ENCODE measurements at regions not wholly inside any gene's neighbourhood (a gene's known extent, or its start where the extent isn't known, plus 50 kb on each side); places are given as distances from the start of the nearest gene placed in this dataset.

DNA sequence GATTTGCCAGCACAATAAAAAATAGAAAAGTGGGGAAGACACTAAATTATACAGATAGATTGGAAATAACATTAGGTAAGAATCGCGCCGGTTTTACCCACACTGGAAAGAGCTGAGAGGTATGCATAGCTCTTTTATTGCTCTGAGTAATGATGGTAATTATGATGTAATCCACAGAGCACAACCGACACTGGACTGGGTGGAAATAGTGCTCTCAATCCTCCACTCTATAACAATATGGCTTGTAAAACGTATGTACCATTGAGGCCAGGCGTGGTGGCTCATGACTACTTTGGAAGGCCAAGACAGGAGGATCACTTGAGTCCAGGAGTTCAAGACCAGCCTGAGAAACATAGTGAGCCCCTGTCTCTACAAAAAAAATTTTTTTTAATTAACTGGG lies 104.3 kb upstream of the RAPGEF2 start:
- no peaks in the 10 kb centered on the region for H3K36me3 ChIP-seq (ENCODE audit: insufficient read depth, low read length)
- Mint-ChIP-seq H3K4me1 (ENCODE audit: low read depth) (no peaks in the 10 kb centered on the region), H3K27me3 (peaks cover 5% of the 10 kb centered on the region), H3K9me3 (no peaks in the 10 kb centered on the region), H3K27ac (no peak overlapping the region), H3K4me3 (no peak overlapping the region), H3K36me3 (ENCODE audit: low read depth) (no peaks in the 10 kb centered on the region)
- H3K4me1 ChIP-seq (ENCODE audit: insufficient read depth, low read length) = no peaks in the 10 kb centered on the region
- TF ChIP-seq, protein P1, sequence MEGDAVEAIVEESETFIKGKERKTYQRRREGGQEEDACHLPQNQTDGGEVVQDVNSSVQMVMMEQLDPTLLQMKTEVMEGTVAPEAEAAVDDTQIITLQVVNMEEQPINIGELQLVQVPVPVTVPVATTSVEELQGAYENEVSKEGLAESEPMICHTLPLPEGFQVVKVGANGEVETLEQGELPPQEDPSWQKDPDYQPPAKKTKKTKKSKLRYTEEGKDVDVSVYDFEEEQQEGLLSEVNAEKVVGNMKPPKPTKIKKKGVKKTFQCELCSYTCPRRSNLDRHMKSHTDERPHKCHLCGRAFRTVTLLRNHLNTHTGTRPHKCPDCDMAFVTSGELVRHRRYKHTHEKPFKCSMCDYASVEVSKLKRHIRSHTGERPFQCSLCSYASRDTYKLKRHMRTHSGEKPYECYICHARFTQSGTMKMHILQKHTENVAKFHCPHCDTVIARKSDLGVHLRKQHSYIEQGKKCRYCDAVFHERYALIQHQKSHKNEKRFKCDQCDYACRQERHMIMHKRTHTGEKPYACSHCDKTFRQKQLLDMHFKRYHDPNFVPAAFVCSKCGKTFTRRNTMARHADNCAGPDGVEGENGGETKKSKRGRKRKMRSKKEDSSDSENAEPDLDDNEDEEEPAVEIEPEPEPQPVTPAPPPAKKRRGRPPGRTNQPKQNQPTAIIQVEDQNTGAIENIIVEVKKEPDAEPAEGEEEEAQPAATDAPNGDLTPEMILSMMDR (IDR thresholded peaks at IDR 0.05) = no peak
- DNase-seq (no peak), ATAC-seq (ENCODE audit: poor library complexity) (no peak)
- intact Hi-C loops (cut with DNase I, micrococcal nuclease) = no loop called here
- H3K27me3 ChIP-seq (ENCODE audit: control insufficient read depth in 1 of 2, insufficient read depth in 2 of 2, low read length in 2 of 2) = no peaks in the 10 kb centered on the region
- CTCF ChIA-PET = no interaction called here
- POLR2A ChIA-PET = no interaction called here
- no peaks in the 10 kb centered on the region for H3K9me3 ChIP-seq (ENCODE audit: control insufficient read depth in 1 of 2, insufficient read depth in 1 of 2, low read length in 2 of 2)
- H3K27ac ChIP-seq (ENCODE audit: low read depth in 1 of 2, low read length in 2 of 2) = no peak overlapping the region
- no peak overlapping the region for H3K4me3 ChIP-seq (ENCODE audit: low read length)

DNA sequence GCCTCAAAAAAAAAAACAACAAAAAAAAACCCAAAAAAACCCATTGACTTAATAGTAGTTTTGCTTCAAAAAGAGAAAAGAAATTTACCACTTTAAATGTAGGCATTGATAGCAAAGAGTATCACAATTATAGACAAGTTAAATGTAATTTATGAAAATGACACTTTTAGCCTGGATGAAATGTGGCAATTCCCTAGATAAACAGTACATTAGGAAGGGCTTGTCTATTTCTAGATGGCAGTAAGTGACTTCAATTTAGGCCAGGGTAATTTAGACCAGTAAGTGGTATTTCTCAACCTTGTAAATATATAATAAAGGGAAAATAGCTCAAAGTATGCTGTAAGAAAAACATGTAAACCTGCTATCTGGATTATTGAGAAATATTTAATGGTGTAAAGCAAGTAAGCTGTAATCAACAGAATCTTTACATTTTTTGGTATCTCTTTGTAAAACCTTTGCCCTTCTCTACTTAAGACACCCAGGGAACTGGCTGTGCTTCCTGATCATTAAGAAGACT lies 103.7 kb upstream of the RAPGEF2 start:
- H3K4me3 Mint-ChIP-seq = no peak overlapping the region
- ChIA-PET CTCF (no interaction called here), POLR2A (no interaction called here)
- peaks cover 7% of the 10 kb centered on the region for H3K27me3 Mint-ChIP-seq
- DNase-seq = no peak
- Histone ChIP-seq H3K27me3 (ENCODE audit: control insufficient read depth in 1 of 2, insufficient read depth in 2 of 2, low read length in 2 of 2) (no peaks in the 10 kb centered on the region), H3K9me3 (ENCODE audit: control insufficient read depth in 1 of 2, insufficient read depth in 1 of 2, low read length in 2 of 2) (no peaks in the 10 kb centered on the region), H3K27ac (ENCODE audit: low read depth in 1 of 2, low read length in 2 of 2) (no peak overlapping the region), H3K4me3 (ENCODE audit: low read length) (no peak overlapping the region), H3K4me1 (ENCODE audit: insufficient read depth, low read length) (no peaks in the 10 kb centered on the region), H3K36me3 (ENCODE audit: insufficient read depth, low read length) (no peaks in the 10 kb centered on the region)
- TF ChIP-seq, protein P1 (IDR thresholded peaks at IDR 0.05) = no peak
- ATAC-seq (ENCODE audit: poor library complexity) = no peak
- intact Hi-C loops (cut with DNase I, micrococcal nuclease) = no loop called here
- no peaks in the 10 kb centered on the region for H3K4me1 Mint-ChIP-seq (ENCODE audit: low read depth)
- no peaks in the 10 kb centered on the region for H3K36me3 Mint-ChIP-seq (ENCODE audit: low read depth)
- H3K9me3 Mint-ChIP-seq = no peaks in the 10 kb centered on the region
- H3K27ac Mint-ChIP-seq = no peak overlapping the region

DNA sequence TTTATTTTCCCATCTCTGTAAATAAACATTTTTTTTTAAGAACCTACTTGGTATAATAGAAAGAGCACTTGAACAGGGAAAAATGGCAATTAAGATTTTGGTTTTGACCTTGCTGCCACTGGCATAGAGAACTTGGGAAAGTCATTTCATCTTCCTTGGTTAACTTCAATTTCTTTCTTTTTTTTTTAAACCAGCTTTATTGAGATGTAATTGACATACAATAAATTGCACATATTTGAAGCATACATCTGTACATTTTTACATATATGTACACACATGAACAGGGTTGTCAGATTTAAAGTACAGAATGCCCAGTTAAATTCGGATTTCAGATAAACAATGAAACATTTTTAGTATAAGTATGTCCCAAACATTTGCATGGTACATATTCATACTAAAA lies 103.0 kb upstream of the RAPGEF2 start:
- POLR2A ChIA-PET = no interaction called here
- Mint-ChIP-seq H3K4me1 (ENCODE audit: low read depth) (no peaks in the 10 kb centered on the region), H3K27ac (no peak overlapping the region), H3K4me3 (no peak overlapping the region), H3K9me3 (no peaks in the 10 kb centered on the region), H3K36me3 (ENCODE audit: low read depth) (no peaks in the 10 kb centered on the region), H3K27me3 (peaks cover 7% of the 10 kb centered on the region)
- Histone ChIP-seq H3K36me3 (ENCODE audit: insufficient read depth, low read length) (no peaks in the 10 kb centered on the region), H3K9me3 (ENCODE audit: control insufficient read depth in 1 of 2, insufficient read depth in 1 of 2, low read length in 2 of 2) (no peaks in the 10 kb centered on the region), H3K4me3 (ENCODE audit: low read length) (no peak overlapping the region), H3K27me3 (ENCODE audit: control insufficient read depth in 1 of 2, insufficient read depth in 2 of 2, low read length in 2 of 2) (no peaks in the 10 kb centered on the region), H3K27ac (ENCODE audit: low read depth in 1 of 2, low read length in 2 of 2) (no peak overlapping the region), H3K4me1 (ENCODE audit: insufficient read depth, low read length) (no peaks in the 10 kb centered on the region)
- TF ChIP-seq, protein P1 (IDR thresholded peaks at IDR 0.05) = no peak
- intact Hi-C loops (cut with DNase I, micrococcal nuclease) = no loop called here
- CTCF ChIA-PET = interaction anchor here (0.6 kb wide), 1 partner anchor 12 kb away, joined by 3 read pairs; no protein-coding TSS in a partner anchor
- DNase-seq (no peak), ATAC-seq (ENCODE audit: poor library complexity) (no peak)

All from CD4-positive, alpha-beta T cell (primary cell).